DMS153 (cell line): ENCODE measurements at regions not wholly inside any gene's neighbourhood (a gene's known extent, or its start where the extent isn't known, plus 50 kb on each side); places are given as distances from the start of the nearest gene placed in this dataset.
"Not testable (repeated sequence)": the region's sequence is repeated elsewhere in the genome, so short reads cannot be mapped to it uniquely, and the experiment has no call there.

Source experiments
- DNase-seq: peaks from one replicate; lab custom pipeline; 2025; lab: John Stamatoyannopoulos, UW

- DNase-seq: no peak
Observed at GRCh38 chr7:131795400-131795799, 239.0 kb upstream of the PODXL start.

DNA sequence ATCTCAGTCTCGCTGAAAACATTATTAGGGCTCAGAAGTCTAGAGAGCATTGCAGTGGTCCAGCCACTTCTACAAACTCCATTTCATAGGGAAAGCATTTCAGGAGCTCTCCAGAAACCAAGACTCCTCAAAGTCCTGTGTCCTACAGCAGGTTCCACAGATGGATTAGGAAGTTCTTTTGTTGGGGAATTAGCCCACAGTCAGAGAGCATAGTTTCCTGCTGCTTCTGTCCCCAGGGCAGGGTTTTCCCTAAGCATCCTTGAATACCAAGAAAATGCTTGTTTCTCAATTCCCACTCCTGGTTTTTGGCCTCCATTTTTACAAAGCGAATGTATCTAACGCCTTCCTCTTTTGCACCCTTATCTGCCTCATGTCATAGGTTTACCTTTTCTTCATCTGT lies 235.9 kb upstream of the PODXL start:
- DNase-seq: no peak

DNA sequence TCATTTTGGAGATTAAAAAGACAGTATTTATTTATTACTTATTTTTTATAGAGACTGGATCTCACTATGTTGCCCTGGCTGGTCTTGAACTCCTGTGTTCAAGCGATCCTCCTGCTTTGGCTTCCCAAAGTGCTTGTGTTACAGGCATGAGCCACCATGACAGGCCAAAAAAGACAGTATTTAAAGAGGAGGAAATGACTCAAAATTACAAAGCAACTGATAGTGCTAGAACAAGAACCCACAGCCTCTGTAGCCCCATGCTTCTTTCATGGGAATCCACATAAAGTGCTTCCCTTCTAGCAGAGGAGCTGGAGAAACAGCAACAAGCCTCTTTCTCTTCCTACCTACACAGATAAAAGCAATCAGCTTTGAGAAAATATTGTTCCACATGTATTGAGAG lies 230.7 kb upstream of the PODXL start:
- no peak for DNase-seq

- no peak for DNase-seq
Observed at GRCh38 chr7:131786204-131786603, 229.8 kb upstream of the PODXL start.

DNA sequence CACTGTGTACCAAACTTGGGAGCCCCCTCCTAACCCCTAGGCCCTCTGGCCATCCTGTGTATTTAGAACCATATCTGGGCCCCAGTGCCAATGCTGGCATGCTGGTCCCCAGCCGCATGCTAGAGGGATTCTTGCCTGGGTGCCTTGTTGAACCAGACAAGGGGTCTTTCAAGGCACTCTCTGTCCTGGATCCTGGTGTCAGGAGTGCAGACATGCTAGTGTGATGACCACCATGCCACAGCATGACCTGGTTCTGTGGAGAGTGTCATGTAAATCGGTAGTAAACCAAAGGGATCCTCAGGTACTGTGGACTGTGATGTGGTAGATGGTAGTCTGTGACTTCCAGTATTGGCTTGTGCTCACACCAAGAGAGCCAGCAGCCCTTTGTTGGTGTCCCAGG lies 222.2 kb upstream of the PODXL start:
- DNase-seq: no peak

GRCh38 chr7:131774419-131775220 lies 218.2 kb upstream of the PODXL start:
- DNase-seq: no peak

GRCh38 chr7:131773413-131773812 lies 217.0 kb upstream of the PODXL start:
- no peak for DNase-seq

GRCh38 chr7:131769241-131769640 lies 212.8 kb upstream of the PODXL start:
- no peak for DNase-seq

GRCh38 chr7:131767591-131767990 lies 211.2 kb upstream of the PODXL start:
- no peak for DNase-seq

DNA sequence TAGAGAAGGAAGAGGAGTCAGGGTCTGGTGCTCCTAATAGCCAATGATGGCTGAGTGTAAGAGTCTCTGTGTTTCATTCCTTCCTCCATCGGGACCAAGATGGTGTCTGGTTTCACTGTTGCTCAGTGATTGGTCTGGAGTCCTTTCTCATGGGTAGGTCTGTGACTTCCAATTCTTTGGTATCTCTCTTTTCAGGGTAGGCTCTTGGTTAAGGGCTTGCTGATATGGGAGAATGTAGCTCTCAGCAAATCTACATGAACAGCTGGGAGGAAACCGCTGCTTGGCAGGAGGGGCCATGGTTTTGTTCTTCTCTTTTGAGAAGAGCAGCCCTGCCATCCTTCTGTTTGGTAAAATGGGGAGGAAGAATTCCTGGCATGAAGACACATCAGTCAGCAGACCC lies 209.1 kb upstream of the PODXL start:
- DNase-seq: no peak

DNA sequence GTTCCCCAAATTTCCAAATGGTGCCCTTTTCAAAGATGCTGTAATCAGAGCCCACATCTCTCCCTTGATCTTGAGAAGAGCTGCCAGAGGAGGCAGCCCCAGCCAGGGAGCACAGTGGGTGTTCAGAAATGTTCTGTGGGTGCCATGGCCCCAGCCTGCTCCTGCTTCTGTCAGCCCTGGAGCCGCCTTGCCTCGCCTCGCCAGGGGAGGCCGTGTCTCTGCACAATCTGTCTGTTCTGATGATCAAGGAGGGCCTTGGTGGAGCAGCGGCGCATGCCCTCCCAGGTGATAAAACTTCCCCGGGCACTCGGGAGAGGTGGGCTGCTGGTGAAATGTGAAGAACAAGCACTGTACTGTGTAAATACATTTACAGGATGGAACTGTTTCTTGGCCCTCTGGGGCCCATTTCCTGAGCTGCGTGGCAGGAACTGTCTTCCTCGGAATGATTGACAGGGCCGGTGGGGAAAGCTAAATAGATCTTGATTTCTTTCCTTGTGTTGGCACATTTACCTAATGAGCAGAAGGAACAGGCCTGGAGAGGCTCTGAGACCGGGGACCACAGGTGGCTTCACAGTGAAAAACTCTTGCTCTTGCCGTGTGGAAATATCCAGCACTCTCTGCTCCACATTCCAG lies 207.8 kb upstream of the PODXL start:
- DNase-seq: no peak

- DNase-seq: no peak
Observed at GRCh38 chr7:131762753-131763152, 206.3 kb upstream of the PODXL start.

- DNase-seq: not testable (repeated sequence)
Observed at GRCh38 chr7:131755801-131756200, 199.4 kb upstream of the PODXL start.

- no peak for DNase-seq
Observed at GRCh38 chr7:131753620-131754222, 197.3 kb upstream of the PODXL start.

DNA sequence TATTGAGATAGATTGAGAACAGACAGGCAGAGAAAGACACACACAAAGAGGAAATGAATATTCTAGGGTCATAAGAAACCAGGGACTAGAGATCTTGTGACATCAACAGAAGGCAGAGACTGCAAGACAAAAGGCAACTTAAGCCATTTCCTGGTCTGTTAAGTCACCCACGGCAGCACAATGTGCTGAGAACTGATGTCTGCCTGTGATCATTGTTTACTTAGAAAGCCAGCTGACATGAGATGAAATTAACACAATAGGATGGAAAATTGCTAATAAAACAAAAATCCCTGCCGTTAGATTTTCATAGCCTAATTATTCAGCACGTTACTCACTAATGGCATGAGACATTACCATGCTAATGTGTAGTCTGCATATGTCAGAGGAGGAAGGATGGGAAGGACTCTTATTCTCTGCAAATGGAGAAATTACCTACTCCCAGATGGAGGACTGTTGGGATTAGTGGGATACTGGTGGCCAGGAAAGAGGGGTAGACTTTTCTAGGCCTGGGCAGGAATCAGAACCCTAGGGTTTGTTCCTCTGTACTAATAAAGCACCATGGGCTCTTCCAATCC lies 191.3 kb upstream of the PODXL start:
- peak; percentile 78 for DNase-seq

GRCh38 chr7:131745390-131746248 lies 189.2 kb upstream of the PODXL start:
- no peak for DNase-seq

DNA sequence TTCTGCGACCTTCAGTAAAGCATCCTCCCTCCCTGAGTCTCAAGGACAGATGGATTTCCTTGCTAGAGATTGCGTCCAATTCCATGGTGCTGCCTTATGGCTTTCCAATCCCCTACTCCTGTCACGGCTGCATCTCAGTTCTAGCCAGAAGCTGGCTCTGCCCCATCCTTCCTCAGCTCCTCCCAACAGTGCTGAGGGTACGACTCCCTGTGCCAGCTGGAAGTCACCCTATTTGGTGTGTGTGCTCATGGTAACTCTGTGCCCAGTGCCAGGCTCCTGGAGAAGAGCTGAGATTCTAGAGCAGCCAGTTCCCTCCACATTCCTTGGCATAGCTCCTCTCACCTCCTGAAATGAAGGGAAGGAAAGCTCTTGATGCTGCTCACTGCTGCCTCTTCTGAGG lies 185.0 kb upstream of the PODXL start:
- no peak for DNase-seq

DNA sequence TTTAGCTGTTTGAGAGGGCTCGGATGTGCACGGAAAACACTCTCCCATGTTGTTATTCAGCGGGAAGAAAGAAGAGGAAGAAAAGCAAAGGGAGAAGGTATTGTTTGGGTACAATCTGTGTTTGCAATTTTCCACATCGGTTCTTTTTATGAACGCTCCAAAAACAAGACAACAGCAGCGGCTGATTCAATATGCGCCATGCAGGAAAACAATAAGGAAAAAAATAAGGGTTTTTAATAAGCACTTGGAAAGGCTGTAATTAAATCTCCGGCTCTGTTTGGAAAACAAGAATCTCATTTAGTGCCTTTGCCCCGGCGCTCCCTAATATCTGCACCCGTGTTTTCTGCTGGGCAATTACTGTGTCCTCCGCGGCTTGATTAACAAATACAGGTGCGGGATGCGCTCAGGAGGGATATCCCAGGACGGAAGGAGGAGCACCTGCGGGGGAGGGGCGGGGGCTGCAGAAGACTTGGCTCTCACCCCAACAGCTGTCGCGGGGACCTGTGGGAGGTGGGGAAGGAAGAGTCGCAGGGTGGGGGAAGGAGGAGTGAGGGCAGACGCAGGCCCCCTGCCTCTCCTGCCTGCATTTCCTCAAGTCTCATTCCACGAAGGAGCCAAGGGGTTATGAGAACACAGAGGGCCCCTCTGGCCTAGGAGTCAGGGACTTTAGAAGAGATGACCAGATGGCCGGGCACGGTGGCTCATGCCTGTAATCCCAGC lies 181.5 kb upstream of the PODXL start:
- no peak for DNase-seq

DNA sequence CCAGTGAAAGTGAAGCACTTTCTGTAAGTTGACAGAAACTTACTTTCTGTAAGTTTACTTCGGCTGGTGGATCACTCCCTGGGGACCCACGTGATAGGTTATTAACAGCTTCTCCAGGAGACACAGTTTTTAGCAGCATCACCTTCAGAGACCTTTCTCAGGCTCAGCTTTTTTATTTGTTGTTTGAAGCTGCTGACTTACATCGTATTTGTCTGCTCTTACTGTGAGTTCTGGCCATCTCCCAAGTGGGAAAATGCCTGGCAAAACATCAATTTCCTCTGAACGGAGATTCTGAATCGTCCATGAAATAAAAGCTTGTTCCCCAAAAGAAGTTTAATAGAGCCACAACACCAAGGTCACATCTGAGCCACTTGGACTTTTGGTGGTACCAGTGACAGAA lies 178.7 kb upstream of the PODXL start:
- no peak for DNase-seq

DNA sequence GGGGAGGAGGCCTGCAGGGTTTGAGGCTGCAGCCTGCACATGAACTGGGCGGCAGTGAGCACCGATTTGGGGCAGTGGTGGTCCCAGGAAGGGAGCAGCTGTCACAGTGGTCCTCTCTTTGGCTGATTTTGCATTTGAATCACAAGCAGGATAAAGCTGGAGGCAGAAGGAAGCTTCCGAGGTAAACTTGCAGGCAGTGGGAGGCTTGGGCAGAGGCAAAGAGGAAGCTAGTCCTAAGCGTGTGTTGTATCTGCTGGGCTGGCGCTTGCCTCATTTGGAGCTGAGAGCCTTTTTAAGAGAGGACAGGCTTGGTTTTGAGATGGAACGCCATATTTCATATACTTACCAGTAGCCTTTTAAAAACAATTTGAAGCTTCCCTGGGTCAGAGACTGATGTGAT lies 177.2 kb upstream of the PODXL start:
- no peak for DNase-seq

DNA sequence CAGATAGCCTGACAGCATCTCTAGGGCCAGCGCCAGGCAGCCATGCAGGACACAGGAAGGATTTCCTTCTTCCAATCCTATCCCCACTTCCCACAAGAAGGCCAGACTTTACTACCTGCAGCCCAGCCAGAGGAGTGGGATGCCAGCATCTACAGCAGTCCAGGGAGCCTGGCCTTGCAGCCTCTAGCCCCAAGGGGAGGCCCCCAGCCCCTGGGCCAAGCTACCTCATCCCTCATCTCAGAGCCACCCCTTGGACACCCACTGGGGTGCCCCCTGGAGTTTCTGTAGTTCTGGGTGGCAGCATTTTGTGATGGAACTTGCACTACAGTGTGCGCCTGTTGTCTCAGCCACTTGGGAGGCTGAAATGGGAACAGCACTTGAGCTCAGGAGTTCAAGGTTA lies 170.8 kb upstream of the PODXL start:
- DNase-seq: no peak
